GM18951 (cell line): ENCODE measurements at regions not wholly inside any gene's neighbourhood (a gene's known extent, or its start where the extent isn't known, plus 50 kb on each side); places are given as distances from the start of the nearest gene placed in this dataset.

ENCODE experiments used
- POLR2A ChIP-seq: IDR thresholded peaks from 4 replicates; pipeline ENCODE4 v1.6.1; 2011; ENCODE audit warnings: mild to moderate bottlenecking; ENCODE audit not compliant: insufficient read length, insufficient read depth; ENCODE audit errors: extremely low read depth
- in situ Hi-C: fragments of 300-500 bp; cut with MboI; formaldehyde crosslinking; loops from one replicate; pipeline ENCODE4 v1.12.0; 2022; ENCODE audit warnings: low sequenced_read_pairs, mixed read lengths, inconsistent platforms; ENCODE audit not compliant: unreplicated experiment

GRCh38 chr10:28975891-28976531, 298.7 kb downstream of the BAMBI start:
- in situ Hi-C loops, result no loop called here
- TF ChIP-seq POLR2A, result no peak

- in situ Hi-C loops, result no loop called here
- no peak for TF ChIP-seq POLR2A
Observed at GRCh38 chr10:28977518-28977917, 300.2 kb downstream of the BAMBI start.

DNA sequence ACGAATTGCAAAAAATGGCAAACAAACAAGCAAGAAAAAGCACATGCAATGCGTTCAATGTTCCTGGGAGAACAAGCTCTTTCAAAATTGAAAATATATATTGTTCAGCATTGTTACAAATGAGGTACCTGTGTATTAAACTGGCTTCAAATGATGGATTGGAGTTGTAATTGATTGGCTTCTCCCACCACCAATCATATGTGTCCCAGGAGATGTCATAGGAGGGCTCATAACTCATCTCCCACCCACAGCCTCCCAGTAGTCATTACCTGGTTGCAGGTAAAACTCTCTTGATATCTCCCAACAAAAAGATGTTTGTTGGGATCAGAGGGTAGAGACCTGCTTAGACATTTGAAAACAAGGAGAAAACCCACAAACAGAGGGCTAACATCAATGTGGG, 302.9 kb downstream of the BAMBI start:
- TF ChIP-seq POLR2A, result no peak
- in situ Hi-C loops, result loop anchor here (10.0 kb wide), 1 partner anchor 105 kb away; no protein-coding TSS in a partner anchor

DNA sequence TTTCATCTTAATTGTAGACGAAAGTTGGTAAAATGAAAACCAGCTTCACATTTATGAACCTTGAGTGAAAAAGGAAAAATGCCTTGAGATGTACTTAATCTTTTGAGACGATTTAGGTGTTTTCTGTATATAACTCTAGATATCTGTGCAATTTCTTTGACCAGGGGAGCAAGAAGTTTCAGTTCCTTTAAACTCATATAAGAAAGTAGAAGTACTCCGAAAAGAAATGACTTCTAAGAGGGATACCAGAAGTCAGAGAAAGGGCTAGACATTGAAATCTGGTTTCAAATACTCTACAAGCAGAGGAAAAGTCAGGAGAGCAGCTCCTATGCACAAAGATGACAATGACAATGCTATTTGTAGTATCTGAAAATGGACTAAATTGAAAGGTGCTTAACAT, 303.7 kb downstream of the BAMBI start:
- in situ Hi-C loops, result loop anchor here (10.0 kb wide), 1 partner anchor 106 kb away; no protein-coding TSS in a partner anchor
- no peak for TF ChIP-seq POLR2A

GRCh38 chr10:28982974-28983373, 305.7 kb downstream of the BAMBI start:
- TF ChIP-seq POLR2A, result no peak
- in situ Hi-C loops, result loop anchor here (10.0 kb wide), 1 partner anchor 108 kb away; no protein-coding TSS in a partner anchor

- in situ Hi-C loops, result loop anchor here (10.0 kb wide), 1 partner anchor 109 kb away; no protein-coding TSS in a partner anchor
- TF ChIP-seq POLR2A, result no peak
Observed at GRCh38 chr10:28983799-28984198, 305.1 kb upstream of the LYZL1 start.

DNA sequence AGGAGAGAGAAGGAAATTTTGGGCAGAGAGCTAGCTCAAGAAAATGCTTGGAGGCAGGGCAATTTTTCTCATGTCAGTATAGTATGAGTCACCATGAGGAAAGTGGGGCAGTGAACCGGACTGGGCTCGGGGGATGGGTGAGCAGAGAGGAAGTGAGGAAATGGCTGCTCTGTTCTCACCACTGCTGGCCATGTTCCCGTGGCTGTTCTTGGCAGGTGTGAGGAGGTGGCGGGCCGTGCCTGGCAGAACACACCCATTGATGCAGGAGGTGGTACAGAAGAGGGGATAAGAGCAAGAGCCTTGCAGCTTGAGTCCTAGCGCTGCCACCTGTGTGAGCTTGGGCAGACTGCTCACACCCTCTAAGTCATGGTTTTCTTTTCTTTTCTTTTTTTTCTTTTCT, 304.4 kb upstream of the LYZL1 start:
- in situ Hi-C loops, result loop anchor here (10.0 kb wide), 1 partner anchor 110 kb away; no protein-coding TSS in a partner anchor
- TF ChIP-seq POLR2A, result no peak

DNA sequence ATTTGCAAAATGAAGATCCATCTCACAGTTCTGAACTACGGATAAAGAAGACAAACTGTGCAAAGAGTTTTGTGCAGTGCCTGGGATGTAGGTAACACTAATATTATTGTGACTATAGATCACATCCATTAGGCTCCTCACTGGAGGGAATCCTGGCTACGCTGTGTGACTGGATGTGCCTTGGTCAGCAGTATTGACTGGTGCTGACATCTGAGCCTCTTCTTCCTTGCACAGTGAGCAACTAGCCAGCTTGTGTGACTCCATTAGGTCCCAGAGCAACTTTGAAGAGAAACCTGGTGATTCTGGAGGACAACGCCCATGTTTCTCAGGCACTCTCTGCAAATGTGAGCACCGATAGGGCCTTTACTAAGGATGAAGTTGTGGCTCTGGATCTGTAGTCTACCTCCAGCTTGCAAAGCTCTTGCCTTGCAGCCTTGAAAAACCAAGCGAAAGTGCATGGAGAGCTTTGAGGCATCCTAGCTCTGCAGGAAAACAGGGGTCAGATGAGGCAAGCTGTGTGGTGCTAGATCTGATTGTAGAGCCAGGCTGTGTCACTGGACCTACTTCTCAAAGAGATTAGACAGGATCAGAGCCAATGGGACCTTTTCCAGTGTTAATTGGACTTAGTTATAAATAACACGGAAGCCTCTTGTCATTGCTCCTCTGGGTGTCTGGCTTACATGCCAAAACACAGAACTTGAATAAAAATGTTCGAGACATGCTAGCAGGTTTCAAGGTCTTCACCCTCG, 303.6 kb upstream of the LYZL1 start:
- no peak for TF ChIP-seq POLR2A
- in situ Hi-C loops, result loop anchor here (10.0 kb wide), 1 partner anchor 111 kb away; no protein-coding TSS in a partner anchor

DNA sequence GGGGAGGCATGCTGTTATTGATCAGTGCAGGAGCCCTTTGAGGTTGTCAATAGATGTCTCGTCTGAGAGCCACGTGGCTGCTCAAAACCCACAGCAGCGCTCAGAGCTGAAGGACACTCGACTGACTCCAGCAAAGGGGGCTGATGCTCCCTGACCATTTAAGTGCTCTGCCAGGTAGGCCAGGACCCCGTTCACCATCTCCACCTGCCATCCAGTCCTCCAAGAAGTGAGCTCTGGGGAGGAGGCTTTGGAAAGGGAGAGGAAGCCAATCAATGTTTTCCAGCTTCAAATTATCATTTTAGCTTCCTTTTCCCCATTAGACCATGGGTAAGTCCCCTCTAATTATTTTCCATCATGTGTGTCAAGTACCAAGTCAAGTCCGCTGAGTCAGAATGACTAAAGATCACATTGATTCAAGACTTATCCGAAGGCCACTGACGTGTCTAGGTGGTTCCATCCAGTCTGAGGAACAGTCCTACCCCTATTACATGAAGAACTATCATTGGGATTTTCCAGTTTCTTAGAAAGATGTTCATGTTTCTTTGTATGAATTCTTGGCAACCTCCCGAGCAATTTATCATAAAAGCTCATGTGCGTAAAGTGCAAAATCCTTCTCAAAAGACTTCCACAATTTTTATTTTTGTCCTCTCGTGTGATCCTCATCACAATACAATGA, 302.6 kb upstream of the LYZL1 start:
- in situ Hi-C loops, result loop anchor here (10.0 kb wide), 1 partner anchor 111 kb away; no protein-coding TSS in a partner anchor
- no peak for TF ChIP-seq POLR2A

DNA sequence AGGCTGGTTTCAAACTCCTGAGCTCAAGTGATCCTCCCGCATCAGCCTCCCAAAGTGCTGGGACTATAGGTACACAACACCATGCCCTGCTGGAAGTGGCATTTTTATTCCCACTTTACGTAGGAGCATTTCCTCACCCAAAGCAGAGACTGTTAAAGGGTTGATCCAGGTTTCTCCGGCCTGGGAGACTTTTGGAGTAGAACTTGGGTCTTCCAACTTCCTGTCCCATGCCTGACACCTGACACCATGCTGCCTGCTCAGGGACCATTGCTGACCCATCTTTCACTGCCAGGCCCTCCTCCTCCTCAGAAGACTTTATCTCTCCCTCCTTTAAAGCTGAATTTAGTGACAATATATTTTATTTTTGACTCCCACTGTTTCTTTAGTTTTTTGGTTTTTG, 302.0 kb upstream of the LYZL1 start:
- in situ Hi-C loops, result loop anchor here (10.0 kb wide), 1 partner anchor 112 kb away; no protein-coding TSS in a partner anchor
- TF ChIP-seq POLR2A, result no peak

- in situ Hi-C loops, result loop anchor here (10.0 kb wide), 1 partner anchor 113 kb away; no protein-coding TSS in a partner anchor
Observed at GRCh38 chr10:28987555-28988320, 301.1 kb upstream of the LYZL1 start.

GRCh38 chr10:28988980-28989379, 299.9 kb upstream of the LYZL1 start:
- in situ Hi-C loops, result loop anchor here (10.0 kb wide), 1 partner anchor 114 kb away; no protein-coding TSS in a partner anchor
- TF ChIP-seq POLR2A, result no peak

More at GRCh38 chr10:28987555-28988320, 301.1 kb upstream of the LYZL1 start:
- TF ChIP-seq POLR2A, result no peak
